HG03378 (cell line): ENCODE measurements at regions not wholly inside any gene's neighbourhood (a gene's known extent, or its start where the extent isn't known, plus 50 kb on each side); places are given as distances from the start of the nearest gene placed in this dataset.
"Not testable (repeated sequence)": the region's sequence is repeated elsewhere in the genome, so short reads cannot be mapped to it uniquely, and the experiment has no call there.

Experiments used
- ATAC-seq: cut with Tn5 transposase; IDR thresholded peaks from one replicate; pipeline ENCODE4 v1.9.1; 2021; ENCODE audit warnings: mild to moderate bottlenecking, moderate library complexity; ENCODE audit not compliant: unreplicated experiment

GRCh38 chr6:74439123-74439811 is 743.3 kb downstream of the CD109 start:
- ATAC-seq, result peak; percentile 66

- ATAC-seq, result not testable (repeated sequence)
Observed at GRCh38 chr6:74438395-74438794, 742.4 kb downstream of the CD109 start.

DNA sequence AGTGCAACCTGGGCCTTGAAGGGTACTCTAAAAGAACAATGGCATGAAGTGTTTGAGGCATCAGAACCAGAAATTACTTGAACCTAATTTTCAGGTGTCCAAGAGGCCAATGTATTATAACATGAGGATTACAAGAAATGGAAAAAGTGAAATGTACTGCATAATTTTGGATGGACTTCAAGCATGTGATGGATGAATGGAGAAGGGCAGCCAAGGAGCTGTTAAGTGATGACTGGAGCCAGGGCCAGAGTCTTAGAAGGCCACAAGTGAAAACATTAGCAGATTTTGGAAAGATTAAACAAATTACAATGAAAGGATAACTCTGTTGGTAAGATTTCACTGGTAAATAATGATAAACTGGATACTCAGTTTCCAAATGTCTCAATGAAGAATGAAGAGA is 738.2 kb downstream of the CD109 start:
- no peak for ATAC-seq

- no peak for ATAC-seq
Observed at GRCh38 chr6:74431873-74432580, 736.0 kb downstream of the CD109 start.

- no peak for ATAC-seq
Observed at GRCh38 chr6:74420221-74420620, 724.2 kb downstream of the CD109 start.

GRCh38 chr6:74415056-74415455 is 719.1 kb downstream of the CD109 start:
- no peak for ATAC-seq

GRCh38 chr6:74410630-74411029 is 714.6 kb downstream of the CD109 start:
- no peak for ATAC-seq

- ATAC-seq, result peak; percentile 91
Observed at GRCh38 chr6:74409447-74409846, 713.4 kb downstream of the CD109 start.

DNA sequence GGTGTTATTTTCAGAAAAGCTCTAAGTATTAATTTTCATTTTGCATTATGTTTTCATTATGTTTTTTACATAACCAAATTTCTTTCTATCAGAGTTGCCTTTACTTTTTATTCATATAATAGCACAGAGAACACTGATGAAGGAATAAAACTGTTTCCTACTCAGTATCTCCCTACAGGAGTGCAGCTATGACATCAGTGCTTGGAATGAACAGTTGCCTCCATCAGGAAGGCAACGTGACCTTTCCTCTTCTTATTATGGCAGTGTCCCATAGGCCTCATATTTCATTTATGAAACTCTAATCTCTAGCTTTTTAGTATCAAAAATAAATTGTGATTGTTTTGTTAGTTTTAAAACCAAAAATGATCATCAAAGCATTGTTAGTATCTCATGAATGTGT is 712.8 kb downstream of the CD109 start:
- no peak for ATAC-seq

GRCh38 chr6:74404366-74404765 is 708.4 kb downstream of the CD109 start:
- ATAC-seq, result no peak

DNA sequence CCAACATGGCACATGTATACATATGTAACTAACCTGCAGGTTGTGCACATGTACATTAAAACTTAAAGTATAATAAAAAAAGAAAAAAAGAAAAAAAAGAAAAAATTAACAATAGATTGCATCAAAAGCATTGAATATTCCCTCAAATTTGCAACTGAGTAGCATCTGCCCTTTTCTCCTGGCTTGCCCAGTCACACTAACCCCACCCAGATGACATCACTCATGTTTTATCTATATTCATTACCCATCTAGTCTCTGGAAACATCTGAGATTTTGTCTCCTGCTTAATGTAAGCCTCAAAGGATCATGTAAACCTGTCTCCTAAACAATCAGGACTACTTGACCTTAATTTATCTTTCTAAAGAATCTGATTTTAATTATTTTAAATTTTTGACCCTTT is 706.8 kb downstream of the CD109 start:
- ATAC-seq, result no peak

GRCh38 chr6:74378437-74378836 is 682.4 kb downstream of the CD109 start:
- ATAC-seq, result not testable (repeated sequence)

DNA sequence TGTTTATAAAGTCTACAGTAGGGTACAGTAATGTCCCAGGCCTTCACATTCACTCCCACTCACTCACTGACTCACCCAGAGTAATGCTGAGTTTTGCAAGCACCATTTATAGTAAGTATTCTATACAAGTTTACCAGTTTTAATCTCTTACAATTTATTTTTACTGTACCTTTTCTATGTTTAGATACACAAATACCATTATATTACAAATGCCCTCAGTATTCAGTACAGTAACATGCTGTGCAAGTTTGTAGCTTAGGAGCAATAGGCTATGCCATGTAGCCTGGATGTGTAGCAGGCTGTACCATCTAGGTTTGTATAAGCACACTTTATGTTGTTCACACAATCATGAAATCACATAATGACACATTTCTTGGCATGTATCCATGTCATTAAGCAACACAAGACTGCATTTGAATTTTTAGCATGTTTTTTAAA is 673.6 kb downstream of the CD109 start:
- ATAC-seq, result no peak

DNA sequence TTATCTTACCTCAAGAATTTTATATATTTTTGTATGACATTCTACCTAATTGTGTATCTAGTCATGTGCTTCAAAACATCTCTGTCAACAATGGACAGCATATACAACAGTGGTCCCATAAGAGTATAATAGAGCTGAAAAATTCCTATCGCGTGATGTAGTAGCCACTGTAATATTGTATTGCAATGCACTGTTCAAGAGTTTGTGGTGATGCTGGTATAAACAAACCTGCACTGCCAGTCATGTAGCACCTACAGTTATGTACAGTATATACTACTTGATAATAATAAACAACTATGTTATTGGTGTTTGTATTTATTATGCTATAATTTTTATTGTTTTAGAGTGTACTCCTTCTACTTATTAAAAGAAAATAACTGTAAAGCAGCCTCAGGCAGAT is 672.7 kb downstream of the CD109 start:
- ATAC-seq, result no peak

- no peak for ATAC-seq
Observed at GRCh38 chr6:74366634-74367033, 670.6 kb downstream of the CD109 start.

DNA sequence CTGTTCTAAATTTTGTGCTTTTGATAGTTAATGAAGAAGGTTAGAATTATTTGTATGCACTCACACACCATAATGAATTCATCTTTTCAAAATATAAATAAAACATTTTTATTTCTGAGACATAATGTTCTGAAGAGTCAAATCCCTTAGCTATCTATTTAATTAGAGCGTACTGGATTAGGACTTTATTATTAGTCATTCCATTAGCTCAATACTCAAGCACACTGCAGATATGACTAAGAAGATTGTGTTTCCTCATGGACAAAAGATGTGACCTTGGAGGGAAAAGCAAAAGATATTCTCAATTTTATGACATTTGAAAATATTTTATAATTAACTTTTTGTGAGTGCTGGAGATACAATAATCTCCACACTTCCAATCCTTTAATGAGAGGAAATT is 666.4 kb downstream of the CD109 start:
- no peak for ATAC-seq

DNA sequence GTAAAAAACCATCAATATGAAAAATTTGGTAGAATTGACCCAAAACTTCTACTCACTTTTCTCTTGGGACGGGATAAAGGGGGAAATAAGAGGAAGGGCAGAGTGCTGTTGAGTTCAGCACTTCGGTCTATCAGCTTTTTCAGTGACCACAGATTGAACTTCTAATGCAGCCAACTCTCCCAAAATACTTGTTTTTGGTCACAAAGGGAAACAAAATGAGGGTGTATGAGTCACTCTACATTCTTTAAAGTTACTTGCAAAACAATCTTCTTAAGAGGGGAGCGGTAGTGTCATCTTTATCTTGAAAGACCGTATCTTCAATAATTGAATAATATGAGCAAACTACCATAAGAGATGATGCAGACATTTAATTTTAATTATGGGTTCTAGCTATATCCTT is 661.3 kb downstream of the CD109 start:
- no peak for ATAC-seq

DNA sequence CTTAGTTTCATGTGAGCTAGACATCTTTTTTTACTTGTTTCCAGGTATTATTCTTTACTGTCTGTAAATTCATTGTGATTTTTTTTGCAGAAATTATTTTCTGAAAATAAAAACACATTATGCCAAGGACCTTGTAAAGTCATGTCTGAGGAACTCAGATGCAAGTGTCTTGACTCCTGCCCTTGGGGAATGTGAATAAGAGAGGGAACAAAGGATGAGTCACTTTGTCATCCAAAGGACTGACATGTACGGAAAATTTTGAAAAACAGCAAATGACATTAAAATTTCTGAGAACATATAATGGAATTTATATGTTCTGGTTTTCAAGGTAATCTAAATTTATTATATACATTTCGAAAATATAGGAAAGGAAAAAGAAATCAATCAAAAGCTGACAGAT is 660.4 kb downstream of the CD109 start:
- no peak for ATAC-seq

DNA sequence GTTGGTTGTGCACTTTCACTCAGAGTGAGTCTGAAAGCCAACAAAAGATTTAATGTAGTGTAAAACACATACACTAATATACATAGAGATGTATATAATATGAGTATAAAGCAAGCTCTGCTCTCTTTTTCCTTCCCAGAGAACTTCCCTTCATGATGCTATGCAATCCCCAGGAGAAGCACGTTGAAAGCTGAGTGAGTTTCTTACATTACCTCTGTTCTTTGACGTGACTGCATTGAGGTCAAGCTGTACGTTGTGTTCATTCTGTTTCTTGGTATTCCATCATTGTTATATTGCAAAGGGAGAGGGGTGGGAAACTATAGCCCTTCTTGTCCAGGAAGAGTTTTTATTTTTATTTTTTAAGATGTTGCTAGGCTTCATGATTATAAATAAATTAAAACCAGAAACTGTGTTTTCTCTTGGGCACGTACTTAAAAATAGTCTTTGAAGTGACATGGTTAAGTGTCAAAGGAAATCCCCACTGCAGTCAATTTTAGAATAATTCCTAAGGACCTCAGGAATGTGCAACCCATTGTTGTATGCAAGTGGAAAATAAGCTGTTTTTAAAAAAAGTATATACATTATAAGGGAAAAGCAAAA is 651.0 kb downstream of the CD109 start:
- no peak for ATAC-seq

GRCh38 chr6:74343804-74344203 is 647.8 kb downstream of the CD109 start:
- ATAC-seq, result no peak

- not testable (repeated sequence) for ATAC-seq
Observed at GRCh38 chr6:74343321-74343720, 647.3 kb downstream of the CD109 start.

- ATAC-seq, result no peak
Observed at GRCh38 chr6:74334722-74335121, 638.7 kb downstream of the CD109 start.
